HG03108 (cell line): ENCODE measurements at regions not wholly inside any gene's neighbourhood (a gene's known extent, or its start where the extent isn't known, plus 50 kb on each side); places are given as distances from the start of the nearest gene placed in this dataset.
"Not testable (repeated sequence)": the region's sequence is repeated elsewhere in the genome, so short reads cannot be mapped to it uniquely, and the experiment has no call there.

Source experiments
- ATAC-seq: cut with Tn5 transposase; IDR thresholded peaks from one replicate; pipeline ENCODE4 v1.9.1; 2021; ENCODE audit warnings: moderate library complexity; ENCODE audit not compliant: unreplicated experiment

DNA sequence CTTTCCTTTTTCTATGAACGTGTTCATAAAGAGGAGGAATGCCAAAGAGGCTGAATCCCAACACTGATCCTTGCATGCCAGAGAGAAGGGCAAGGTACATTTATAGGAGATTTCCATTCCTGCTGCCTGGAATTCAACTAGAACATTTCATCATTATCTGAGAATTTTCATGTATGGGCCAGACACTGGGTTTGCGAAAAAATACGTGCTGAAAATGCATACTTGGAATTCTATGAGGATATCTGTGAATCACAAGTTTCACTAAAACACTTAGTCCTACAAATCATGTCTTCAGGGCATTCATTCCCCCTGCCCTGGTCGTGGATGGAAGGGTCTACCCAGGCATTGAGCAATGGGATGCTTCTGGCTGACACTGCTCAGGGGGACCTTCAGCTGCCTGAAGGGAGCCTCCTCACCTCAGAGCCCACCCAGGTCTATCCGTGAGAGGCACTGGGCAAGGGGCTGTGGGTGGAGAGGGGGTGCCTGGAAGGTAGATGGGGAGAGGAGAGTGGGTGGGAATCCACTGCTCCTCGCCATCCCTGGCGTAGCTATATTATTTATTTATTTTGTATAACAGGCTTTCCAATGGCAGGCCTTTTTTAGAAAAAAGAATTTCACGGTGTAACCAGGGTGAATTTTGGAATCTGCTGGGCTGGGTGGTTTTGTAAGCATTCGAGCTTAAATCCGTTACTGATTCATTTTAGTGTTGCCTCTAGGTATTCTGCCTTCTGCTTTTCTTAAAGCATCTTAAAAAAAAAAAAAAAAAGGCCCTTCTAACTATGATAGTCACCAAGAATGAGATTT lies 560.6 kb upstream of the ID2 start:
- no peak for ATAC-seq

DNA sequence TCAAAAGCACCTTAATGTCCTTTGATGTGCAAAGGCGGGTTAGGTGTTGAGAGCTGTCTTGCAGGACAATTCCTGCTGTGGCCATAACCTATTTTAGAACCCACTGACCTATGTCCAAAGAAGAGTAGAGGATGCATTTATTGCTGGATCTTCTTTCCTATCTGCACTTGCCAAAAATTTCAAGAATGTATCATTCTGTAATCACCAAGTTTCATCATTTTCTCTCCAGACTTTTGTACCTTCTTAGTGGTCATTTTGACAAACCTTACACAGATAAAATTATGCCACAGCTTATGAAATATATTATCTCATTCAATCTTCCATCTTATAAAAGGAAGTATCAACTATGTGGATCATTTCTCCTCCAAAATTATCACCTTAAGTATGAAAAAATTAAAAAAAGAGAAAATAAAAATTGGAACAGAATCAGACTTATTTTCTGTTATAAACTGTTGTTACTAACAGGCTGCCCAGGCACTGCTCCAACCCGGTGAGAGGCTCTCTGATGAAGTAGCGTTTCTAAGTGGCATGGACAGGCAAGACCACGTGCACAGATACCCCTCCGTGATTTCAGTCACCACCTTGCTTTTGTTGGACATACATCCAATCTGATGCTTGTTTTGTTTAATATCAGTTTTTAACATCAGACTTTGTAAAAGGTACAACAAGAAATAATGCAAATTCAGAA lies 559.9 kb upstream of the ID2 start:
- ATAC-seq: no peak

GRCh38 chr2:8122520-8122919 lies 559.3 kb upstream of the ID2 start:
- ATAC-seq: no peak

DNA sequence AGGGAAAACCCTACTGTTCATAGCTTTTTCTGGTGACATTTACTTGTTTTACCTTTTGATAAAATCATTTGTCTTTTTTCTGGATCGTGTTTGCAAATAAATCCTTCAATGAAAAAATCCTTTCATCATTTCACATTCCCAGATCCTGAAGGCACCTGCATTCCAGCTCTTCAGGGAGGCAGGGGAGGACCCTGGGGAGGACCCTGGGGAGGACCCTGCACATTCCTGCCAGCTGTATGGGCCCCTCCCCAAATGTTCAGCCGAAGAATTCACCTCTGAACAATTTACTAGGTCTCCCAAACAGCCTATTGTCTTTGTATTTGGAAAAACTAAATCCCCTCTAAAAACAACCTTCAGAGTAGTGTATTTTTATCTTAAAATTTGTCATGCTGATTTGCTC lies 558.4 kb upstream of the ID2 start:
- ATAC-seq: no peak

- ATAC-seq: no peak
Observed at GRCh38 chr2:8125741-8126711, 555.8 kb upstream of the ID2 start.

- ATAC-seq: no peak
Observed at GRCh38 chr2:8126783-8127182, 555.1 kb upstream of the ID2 start.

GRCh38 chr2:8131423-8131822 lies 550.4 kb upstream of the ID2 start:
- ATAC-seq: not testable (repeated sequence)

GRCh38 chr2:8132351-8132831 lies 549.5 kb upstream of the ID2 start:
- no peak for ATAC-seq

GRCh38 chr2:8132879-8133278 lies 549.0 kb upstream of the ID2 start:
- ATAC-seq: no peak

- ATAC-seq: no peak
Observed at GRCh38 chr2:8133363-8133762, 548.5 kb upstream of the ID2 start.

GRCh38 chr2:8133913-8134472 lies 547.9 kb upstream of the ID2 start:
- ATAC-seq: no peak

DNA sequence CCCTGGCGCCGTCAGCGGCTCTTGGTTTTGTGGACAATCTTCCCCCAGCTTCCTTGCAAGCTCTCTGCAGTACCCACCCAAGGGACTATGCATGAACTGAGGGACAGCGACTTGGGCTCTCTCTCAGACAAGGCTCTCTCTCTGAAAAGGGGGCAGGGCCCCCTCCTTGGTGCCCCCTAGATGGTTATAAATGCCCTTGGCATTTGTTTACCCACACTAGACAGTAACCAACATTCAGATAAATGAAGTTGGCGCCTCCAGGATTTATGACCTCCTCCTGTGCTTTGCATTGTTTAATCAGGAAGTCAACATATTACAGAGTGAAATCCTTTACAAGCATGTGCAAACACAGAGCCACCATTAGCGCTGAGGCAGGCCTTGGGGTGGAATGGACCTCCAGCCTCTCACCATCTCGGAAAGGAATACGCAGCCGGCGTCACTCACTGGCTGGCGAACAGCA lies 547.4 kb upstream of the ID2 start:
- no peak for ATAC-seq

GRCh38 chr2:8134985-8135682 lies 546.7 kb upstream of the ID2 start:
- ATAC-seq: no peak

- no peak for ATAC-seq
Observed at GRCh38 chr2:8137801-8138200, 544.1 kb upstream of the ID2 start.

DNA sequence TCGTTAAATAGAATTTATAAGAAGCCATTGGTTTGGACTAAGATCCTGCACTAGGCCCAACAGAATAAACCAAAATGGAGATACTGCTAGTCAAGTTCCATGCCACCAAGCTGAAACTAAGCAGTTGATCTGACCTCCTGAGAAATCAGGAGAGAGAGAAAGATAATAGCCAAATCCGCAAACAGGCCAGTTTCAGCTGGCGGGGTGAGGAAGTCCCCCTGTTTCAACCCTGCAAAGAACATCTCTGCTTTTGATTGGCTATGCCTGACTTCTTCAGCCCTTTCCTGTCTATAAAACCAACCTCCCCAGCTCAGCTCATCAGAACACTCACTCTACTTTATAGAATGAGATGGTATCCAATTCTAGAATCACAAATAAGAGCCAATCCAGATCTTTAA lies 543.3 kb upstream of the ID2 start:
- ATAC-seq: no peak

DNA sequence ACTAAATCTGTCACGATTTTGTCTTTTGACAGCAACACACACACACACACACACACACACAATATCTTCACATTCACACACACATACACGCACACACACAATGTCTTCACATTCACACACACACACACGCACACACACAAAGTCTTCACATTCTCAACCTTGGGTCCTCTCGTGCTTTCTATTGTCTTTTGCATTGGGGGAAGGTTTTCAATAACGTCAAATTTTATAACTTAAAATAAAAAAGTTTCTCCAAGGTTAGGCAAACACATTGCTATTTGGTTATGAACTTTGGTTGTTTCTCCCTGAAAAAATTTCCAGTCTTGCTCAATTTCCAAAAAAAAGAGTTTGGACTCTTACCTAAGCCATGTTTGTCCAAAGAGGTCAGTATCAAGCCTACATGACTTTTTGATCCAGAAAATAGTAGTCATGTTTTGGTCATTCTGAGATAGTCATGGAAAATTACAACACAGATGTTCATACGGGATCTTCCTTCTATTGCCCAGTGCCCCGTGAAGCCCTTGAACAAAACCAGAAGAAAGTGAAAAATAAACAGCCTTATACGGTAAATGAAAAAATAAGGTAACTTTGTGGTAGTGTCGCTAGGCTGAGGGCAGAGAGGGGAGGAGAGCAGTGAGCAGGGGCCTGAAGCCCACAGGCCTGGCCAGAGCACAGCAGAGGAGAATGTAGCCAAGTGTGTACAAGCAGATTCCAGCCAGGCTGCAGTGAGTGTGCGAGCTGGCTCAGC lies 542.8 kb upstream of the ID2 start:
- no peak for ATAC-seq

DNA sequence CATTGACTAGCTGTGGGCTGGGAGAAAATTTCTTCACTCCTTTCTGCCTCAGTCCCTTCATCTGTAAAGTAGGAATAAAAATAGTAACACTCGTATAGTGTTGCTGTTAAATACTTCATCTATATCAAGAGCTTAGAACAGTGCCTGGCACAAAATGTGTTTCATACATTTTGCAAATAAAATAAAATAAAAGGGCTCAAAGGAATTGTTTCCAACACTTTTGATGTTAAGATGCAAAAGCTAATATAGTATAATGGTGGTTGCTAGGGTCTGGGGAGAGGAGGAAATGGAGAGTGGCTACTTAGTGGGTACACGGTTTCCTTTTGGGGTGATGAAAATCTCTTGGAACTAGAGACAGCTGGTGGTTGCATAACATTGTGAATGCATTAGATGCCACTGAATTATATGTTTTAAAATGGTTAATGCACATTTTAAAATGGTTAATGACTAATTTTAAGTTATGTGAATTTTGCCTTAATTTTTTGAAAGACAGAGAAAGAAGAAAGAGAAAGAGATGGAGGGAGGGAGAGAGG lies 542.1 kb upstream of the ID2 start:
- no peak for ATAC-seq

DNA sequence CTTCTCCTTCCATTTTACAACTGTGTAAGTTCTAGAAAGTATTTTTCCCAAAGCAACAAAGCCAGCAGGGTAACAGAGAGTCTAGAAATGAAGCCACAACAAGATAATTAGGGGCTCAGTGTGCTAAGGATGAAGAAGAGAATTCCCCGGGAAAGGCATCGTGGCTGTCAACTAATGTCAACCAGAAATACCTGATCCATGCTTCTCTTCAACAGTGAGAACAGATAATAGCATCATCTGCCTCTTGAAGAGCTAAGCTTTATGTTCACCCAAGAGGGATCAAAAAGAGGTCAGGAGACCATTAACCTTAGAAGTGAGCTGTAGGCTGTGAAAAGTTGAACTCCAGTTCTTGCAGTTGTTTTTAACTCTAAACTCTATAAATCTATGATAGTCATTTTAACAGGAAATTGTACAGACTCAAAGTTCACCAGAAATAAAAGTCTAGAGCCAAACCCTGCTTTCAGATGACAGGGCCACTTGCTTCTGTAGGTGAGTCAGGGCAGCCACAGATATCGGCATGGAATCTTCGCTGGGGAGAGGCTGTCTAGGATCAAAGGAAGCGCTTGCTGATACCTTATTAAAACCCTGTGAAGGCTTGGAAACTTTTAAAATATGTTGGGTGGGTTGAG lies 540.7 kb upstream of the ID2 start:
- ATAC-seq: no peak

- ATAC-seq: no peak
Observed at GRCh38 chr2:8141780-8142179, 540.1 kb upstream of the ID2 start.
